ENCODE measurements at regions not wholly inside any gene's neighbourhood (a gene's known extent, or its start where the extent isn't known, plus 50 kb on each side); places are given as distances from the start of the nearest gene placed in this dataset.
A peak's percentile ranks its signal among the peaks of the same experiment; 100 is the strongest.

DNA sequence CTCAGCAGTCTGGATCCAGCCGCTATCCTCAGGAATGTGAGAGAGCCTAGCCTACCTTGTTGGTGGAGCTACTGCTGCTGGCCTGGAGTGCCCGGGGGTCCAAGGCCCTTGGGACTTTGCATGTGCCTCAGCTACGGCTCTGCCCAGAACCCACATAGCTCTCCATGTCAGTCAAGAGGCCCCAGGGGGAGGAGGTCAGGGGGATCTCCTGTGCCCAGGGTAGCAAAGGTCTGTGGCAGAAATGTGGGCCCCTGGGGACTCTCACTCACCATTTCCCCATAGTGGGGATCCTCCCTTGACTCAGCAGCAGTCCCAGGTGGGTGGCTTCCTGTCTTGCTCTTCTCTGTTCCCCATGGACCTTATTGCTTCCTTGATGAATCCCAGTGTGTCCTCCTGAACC is 342.7 kb upstream of the CHAC2 start:
- Mint-ChIP-seq H3K27ac (no peak overlapping the region), H3K36me3 (ENCODE audit: low read depth) (peaks cover 7% of the 10 kb centered on the region; the same call in 1 of the 2 replicates)

DNA sequence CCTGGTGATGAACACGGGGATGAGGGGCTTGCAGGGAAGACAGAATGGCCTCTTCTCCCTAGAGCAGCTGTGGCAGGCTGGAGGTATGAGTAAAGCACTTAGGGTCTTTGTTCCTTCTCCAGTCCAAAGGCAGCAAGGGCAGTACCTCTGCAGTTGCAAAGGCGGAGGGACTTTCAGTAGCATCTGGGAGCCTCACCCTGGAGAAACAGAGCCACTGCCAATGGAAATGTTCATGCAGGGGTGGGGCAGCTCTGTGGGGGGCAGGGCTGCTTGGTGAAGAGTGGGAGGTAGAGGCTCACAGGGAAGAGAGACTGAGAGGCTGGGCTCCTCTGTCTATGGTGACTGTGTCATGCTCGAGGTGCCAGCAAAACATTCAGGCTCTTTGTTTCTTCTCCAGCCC is 344.1 kb upstream of the CHAC2 start:
- Mint-ChIP-seq H3K36me3 (ENCODE audit: low read depth) (peaks cover 7% of the 10 kb centered on the region), H3K4me3 (no peak overlapping the region), H3K9me3 (peaks cover 3% of the 10 kb centered on the region; the same call in 1 of the 2 replicates), H3K4me1 (ENCODE audit: low read depth) (peaks cover 19% of the 10 kb centered on the region; the same call in 1 of the 2 replicates), H3K27me3 (ENCODE audit: insufficient read depth) (no peaks in the 10 kb centered on the region; the same call in 1 of the 2 replicates), H3K27ac (no peak overlapping the region)
- DNase-seq = no peak
- TF ChIP-seq, protein P1, sequence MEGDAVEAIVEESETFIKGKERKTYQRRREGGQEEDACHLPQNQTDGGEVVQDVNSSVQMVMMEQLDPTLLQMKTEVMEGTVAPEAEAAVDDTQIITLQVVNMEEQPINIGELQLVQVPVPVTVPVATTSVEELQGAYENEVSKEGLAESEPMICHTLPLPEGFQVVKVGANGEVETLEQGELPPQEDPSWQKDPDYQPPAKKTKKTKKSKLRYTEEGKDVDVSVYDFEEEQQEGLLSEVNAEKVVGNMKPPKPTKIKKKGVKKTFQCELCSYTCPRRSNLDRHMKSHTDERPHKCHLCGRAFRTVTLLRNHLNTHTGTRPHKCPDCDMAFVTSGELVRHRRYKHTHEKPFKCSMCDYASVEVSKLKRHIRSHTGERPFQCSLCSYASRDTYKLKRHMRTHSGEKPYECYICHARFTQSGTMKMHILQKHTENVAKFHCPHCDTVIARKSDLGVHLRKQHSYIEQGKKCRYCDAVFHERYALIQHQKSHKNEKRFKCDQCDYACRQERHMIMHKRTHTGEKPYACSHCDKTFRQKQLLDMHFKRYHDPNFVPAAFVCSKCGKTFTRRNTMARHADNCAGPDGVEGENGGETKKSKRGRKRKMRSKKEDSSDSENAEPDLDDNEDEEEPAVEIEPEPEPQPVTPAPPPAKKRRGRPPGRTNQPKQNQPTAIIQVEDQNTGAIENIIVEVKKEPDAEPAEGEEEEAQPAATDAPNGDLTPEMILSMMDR (IDR thresholded peaks at IDR 0.05) = no peak

More for the DNA sequence above, 342.7 kb upstream of the CHAC2 start:
- TF ChIP-seq, protein P1 (IDR thresholded peaks at IDR 0.05) = no peak
- H3K27me3 Mint-ChIP-seq (ENCODE audit: insufficient read depth) = no peaks in the 10 kb centered on the region; the same call in 1 of the 2 replicates
- DNase-seq = no peak
- H3K9me3 Mint-ChIP-seq = peaks cover 3% of the 10 kb centered on the region; the same call in 1 of the 2 replicates
- H3K4me3 Mint-ChIP-seq = no peak overlapping the region
- H3K4me1 Mint-ChIP-seq (ENCODE audit: low read depth) = peaks cover 19% of the 10 kb centered on the region; the same call in 1 of the 2 replicates

- TF ChIP-seq, protein P1 (IDR thresholded peaks at IDR 0.05) = peak; percentile 78
- peak; percentile 45 for DNase-seq
- peaks cover 19% of the 10 kb centered on the region; the same call in 1 of the 2 replicates for H3K4me1 Mint-ChIP-seq (ENCODE audit: low read depth)
- H3K4me3 Mint-ChIP-seq = no peak overlapping the region
- no peaks in the 10 kb centered on the region for H3K27me3 Mint-ChIP-seq (ENCODE audit: insufficient read depth)
- no peak overlapping the region for H3K27ac Mint-ChIP-seq
- H3K9me3 Mint-ChIP-seq = peaks cover 3% of the 10 kb centered on the region; the same call in 1 of the 2 replicates
- H3K36me3 Mint-ChIP-seq (ENCODE audit: low read depth) = peaks cover 7% of the 10 kb centered on the region
Measured at GRCh38 chr2:53422979-53423378, 344.6 kb upstream of the CHAC2 start.

GRCh38 chr2:53417385-53417784 is 350.2 kb upstream of the CHAC2 start:
- peaks cover 11% of the 10 kb centered on the region for H3K36me3 Mint-ChIP-seq (ENCODE audit: low read depth)
- no peak for DNase-seq
- TF ChIP-seq, protein P1 (IDR thresholded peaks at IDR 0.05) = no peak
- no peak overlapping the region for H3K4me3 Mint-ChIP-seq
- H3K9me3 Mint-ChIP-seq = peaks cover 3% of the 10 kb centered on the region; the same call in 1 of the 2 replicates
- H3K4me1 Mint-ChIP-seq (ENCODE audit: low read depth) = peaks cover 14% of the 10 kb centered on the region; the same call in 1 of the 2 replicates
- H3K27me3 Mint-ChIP-seq (ENCODE audit: insufficient read depth) = no peaks in the 10 kb centered on the region; the same call in 1 of the 2 replicates
- H3K27ac Mint-ChIP-seq = no peak overlapping the region

DNA sequence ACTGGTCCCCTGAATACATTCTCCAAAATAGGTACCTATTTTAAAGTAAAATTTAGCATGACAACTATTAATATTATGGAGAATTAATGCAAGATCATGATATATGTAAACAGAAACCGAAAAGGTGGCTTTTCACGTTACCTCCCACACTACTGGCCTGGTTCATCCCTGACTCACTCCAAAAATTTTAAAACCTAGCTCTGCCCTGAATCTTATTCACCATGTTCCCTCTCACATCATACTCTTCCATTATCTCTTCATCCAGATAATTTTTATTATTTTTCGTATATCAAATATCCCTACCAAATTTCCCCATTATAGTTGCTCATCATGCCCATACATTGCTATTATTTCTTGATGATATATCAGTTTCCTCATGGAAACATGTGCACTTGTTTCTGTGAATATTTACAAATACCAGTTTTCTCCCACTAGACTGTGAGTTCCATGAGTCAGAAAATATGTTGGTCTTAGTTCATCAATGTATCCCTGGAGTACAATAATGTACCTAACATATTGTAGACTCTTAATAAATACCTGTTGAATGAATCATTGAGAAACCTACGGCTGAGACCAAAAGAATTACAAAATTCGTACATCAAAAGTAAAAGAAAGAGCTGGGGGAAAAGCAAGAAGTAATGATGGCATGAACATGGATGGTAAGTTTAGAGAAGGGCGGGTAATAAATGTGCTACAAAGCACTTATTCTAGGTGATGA is 360.1 kb upstream of the CHAC2 start:
- H3K4me1 Mint-ChIP-seq (ENCODE audit: low read depth) = peaks cover 56% of the 10 kb centered on the region
- H3K27ac Mint-ChIP-seq = peak overlapping the region; percentile 25; the same call in 1 of the 2 replicates
- peaks cover 5% of the 10 kb centered on the region; the same call in 1 of the 2 replicates for H3K9me3 Mint-ChIP-seq
- peak overlapping the region; percentile 45; the same call in 1 of the 2 replicates for H3K4me3 Mint-ChIP-seq
- DNase-seq = no peak
- H3K27me3 Mint-ChIP-seq (ENCODE audit: insufficient read depth) = no peaks in the 10 kb centered on the region; the same call in 1 of the 2 replicates
- TF ChIP-seq, protein P1 (IDR thresholded peaks at IDR 0.05) = no peak
- H3K36me3 Mint-ChIP-seq (ENCODE audit: low read depth) = peaks cover 16% of the 10 kb centered on the region; the same call in 1 of the 2 replicates

All from HFFc6 (cell line).